Activated T-cell treated with anti-CD3 and anti-CD28 coated beads for 48 hours (primary cell): ENCODE measurements at regions not wholly inside any gene's neighbourhood (a gene's known extent, or its start where the extent isn't known, plus 50 kb on each side); places are given as distances from the start of the nearest gene placed in this dataset.
"Not testable (repeated sequence)": the region's sequence is repeated elsewhere in the genome, so short reads cannot be mapped to it uniquely, and the experiment has no call there.

Experiments used
- DNase-seq: peaks from one replicate; pipeline ENCODE4 v3.0.0-alpha.2; 2020; ENCODE audit warnings: low read depth

DNA sequence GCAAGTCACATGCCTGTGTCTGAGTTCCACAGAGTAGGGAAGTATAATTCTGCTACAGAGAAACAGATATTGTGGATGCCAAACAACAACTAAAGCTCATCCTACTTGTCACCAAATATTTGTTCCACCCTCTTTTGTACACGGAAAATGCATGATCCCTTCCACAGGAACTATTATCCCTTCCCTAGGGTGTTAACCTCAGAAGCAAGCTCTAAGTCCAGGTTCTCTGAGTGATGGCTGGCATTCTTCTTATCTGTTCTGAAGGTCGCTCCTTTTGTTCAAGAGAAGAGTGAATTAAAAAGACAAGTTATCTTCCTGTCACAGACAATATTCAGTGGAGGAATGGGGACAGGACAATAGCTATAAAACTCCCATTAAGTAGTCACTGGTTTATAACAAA lies 460.1 kb upstream of the GCFC2 start:
- DNase-seq, result no peak

DNA sequence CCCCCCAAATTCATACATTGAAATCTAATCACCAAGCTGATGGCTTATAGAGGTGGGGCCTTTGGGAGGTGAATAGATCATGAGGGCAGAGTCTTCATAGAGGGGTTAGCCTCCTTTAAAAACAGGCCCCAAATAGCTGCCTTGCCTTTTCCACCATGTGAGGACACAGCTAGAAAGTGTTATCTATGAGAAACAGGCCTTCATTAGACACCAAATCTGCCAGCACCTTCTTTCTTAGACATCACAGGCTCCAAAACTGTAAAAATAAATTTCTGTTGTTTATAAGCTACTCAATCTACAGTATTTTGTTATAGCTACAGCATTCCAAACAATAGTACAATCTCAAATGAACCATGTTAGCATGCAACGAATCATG lies 459.3 kb upstream of the GCFC2 start:
- DNase-seq, result no peak

DNA sequence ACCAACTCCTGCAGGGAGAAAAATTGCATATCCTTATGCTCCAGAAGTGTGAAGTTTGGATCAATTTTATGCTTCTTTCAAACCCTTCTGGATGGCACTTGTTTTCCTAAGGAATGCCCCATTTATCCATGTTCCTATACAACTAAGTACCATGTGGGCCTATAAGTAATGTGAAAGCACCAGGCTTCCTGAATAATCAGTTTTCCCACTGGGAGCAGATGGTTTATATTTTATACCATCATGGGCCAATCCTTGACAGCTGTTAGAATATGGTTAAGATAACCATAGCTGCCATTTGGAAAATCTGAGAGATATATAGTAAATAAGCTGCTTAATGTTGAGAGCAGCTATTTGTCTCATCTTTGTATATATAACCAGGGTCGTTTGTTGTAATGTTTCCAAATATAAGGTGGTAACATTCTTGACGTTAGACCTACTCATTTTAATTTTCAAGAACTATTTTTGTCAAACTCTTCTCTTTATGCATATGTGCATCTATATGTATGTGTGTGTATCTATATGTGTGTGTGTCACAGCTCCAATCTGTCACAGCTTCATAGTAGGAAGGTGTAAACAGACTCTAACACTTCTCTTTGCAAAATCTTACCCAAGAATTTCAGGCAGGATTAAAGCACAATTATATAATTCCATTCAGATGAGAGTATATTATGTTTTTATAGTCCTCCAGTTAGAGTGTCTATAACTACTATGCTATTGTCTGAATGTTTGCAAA lies 458.7 kb upstream of the GCFC2 start:
- no peak for DNase-seq

DNA sequence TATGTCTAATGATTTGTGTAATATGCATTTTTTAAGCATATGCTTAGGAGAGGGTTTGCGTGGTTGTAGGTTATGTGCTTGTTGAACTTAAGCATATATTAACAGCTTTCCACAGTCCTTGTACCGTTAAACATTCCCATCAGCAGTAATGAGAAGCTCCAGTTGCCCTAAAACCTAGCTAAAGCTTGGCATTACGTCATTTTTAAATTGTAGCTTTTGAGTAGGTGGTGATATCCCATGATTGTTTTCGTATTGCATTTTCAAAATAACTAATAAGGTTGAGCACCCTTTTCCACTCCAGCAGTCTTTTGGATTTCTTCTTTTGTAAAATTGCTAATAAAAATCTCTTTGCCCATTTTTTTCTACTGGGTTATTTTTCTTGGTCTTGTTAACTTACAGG lies 453.1 kb upstream of the GCFC2 start:
- DNase-seq, result no peak

DNA sequence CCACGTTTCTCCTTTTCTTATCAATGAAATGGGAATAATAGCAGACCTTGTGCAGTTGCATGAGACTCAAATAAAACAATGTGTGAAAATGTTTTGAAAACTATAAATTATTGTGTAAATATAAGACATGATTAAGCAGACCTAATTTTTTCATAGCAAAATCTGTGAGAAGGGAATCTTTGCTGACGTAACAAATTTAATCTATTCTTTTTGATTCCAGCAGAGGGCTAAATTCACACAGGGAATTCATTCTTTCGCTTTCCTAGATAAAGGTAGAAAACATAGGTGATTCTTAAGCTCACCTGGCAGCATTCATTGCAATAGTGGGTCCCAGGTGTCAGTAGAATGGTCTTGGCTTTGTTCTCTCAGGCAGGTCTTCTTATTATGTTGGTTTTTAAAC lies 450.0 kb upstream of the GCFC2 start:
- DNase-seq, result no peak

DNA sequence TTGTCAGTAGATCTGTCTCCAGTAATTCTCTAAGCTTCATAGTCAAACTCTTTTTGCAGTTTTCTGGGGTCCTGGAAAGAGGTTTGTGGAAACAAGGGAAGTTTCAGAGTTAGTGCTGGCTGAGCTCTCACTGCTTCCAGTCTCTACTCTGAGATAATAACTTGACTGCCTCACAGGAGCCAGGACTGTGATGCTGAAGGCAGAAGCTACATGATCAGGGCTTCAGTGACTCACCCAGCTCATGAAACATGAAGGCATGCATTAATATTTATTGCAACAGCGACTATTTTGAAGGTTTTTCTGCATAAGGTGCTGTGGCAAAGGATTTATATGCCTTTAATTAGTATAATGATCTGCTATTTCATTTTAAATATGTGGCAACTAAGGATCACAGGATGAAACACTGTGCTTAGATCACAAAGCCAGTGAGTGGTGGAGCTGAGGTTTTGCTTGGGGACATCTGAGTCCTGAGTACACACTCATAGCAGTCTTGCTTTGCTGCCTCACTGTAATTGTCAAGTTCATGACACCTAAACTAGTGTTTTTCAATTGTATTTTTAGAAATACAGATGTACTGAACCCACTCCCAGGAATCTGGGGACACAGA lies 448.4 kb upstream of the GCFC2 start:
- no peak for DNase-seq

DNA sequence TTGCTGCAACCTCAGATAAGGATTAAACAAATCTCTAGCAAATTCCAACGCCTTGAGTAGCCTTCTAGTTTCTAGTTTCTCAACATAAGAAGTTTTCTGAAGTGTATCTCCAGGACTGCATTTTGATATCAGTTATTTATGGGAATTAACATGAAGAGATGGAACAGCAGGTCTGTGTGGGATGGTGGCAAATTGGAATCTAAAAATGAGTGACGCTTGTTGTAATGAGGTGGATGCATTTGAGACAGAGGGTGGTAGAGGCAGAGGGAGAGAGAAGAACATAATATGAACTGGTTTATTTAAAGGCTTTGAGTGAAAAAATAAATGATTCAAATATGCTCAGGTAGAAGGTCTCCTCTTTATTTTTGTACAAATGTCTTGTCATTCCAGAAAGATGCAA lies 446.8 kb upstream of the GCFC2 start:
- DNase-seq, result no peak

DNA sequence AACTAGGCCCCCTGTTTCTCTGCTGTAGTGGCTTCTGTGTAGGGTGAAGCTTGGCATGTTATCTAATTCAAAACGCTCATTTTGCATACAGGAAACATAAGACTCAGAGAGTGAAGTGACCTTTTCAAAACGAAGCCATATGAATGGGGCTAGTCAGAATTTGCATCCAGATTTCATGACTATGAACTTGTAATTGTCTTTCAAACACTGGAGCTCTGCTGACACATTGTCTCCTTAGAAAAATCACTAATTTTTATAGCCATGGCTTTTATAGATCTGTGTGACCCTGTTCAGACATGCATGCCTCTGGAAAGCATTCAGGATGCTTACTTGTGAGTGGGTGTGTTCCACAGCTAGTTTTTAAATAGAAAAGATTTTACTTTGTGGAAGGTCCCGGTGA lies 444.3 kb upstream of the GCFC2 start:
- no peak for DNase-seq

DNA sequence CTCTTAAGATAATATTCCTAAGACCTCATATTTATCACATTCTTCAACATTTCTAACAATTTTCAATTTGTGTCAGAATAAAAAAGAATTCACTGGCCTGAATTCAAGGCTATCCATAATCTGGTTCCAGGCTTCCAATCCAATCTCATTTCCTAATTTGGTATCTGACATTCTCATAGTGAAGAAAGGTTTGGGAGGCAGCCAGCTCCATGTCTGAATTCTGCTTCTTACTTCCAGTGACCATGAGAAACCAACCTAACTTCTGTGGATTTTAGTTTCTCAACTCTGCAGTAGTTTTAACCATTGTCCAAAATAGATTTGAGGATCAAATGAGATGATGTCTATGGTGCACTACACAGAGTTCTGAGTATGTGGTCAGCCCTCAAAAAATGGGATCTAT lies 439.1 kb upstream of the GCFC2 start:
- DNase-seq, result no peak

DNA sequence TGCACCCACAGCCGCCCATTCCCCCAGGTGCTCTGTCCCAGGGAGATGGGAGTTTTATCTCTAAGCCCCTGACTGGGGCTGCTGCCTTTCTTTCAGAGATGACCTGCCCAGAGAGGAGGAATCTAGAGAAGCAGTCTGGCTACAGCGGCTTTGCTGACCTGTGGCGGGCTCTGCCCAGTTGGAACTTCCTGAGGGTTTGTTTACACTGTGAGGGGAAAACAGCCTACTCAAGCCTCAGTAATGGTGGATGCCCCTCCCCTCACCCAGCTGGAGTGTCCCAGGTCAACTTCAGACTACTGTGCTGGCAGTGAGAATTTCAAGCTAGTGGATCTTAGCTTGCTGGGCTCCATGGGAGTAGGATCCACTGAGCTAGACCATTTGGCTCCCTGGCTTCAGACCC lies 428.6 kb upstream of the GCFC2 start:
- not testable (repeated sequence) for DNase-seq

DNA sequence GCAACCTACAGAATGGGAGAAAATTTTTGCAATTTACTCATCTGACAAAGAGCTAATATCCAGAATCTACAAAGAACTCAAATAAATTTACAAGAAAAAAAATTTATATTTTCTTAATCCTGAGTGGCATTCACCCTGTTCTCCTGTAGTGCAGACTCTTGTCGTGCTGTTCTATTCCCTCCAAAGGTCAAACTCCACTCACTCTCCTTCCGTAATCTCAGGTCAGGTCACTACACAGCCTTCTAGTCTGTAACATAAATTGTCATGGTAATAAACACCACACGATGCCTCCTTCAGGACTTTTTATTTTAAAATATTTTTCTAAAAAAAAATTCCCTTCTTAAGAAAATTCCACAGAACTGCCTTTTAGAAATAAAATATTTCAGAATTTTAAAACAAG lies 417.9 kb upstream of the GCFC2 start:
- no peak for DNase-seq

DNA sequence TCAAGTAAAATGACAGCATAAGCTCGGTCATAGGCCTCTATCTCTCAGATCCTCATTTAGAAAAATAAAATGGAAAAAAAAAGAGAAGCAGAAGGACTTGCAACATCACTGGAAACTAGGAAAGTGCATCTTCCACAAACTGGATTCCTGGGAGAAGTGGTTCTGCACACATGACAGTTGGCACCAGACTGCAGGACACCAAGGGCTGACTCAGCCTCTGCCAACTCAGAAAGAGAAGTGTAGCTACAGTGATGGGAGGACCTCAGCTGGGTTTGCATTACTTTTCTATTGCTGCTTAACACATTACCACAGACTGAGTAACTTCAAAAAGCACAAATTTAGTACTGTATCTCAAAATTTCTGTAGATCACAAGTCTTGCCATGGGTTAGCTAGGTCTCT lies 409.5 kb upstream of the GCFC2 start:
- no peak for DNase-seq

DNA sequence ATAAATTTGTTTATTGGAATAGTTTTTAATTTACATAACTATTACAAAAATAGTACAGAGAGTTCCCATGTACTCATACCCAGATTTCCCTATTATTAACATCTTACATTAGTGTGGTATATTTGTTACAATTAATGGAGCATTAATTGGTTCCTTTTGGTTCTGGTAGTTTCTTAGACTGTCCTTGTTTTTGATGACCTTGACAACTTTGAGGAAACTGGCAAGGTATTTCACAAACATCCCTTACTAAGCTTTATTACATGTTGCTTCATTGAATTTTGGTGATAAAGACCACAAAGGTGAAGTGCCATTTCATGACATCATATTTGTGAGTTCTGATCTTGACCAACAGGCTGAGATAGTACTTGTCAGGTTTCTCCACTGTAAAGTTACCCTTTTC lies 379.0 kb upstream of the GCFC2 start:
- no peak for DNase-seq

DNA sequence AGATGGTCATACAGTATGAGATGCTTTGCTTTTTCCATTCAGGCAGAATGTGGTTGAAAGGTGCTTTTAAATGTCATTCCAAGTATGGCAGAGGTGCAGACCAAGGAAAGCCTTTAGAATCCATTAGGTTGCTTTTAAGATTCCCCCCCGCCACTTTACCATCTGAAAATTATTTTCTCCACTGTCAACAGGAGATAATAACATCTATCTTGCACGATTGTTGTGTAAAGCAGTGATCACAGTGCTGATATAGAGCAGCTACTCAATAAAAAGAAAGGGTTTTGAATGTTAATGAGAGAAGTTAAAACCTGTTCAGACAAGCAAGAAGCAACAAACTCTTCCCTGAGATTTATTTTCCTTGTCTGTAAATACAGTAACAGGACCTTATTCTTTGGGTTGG lies 372.5 kb upstream of the GCFC2 start:
- DNase-seq, result no peak

DNA sequence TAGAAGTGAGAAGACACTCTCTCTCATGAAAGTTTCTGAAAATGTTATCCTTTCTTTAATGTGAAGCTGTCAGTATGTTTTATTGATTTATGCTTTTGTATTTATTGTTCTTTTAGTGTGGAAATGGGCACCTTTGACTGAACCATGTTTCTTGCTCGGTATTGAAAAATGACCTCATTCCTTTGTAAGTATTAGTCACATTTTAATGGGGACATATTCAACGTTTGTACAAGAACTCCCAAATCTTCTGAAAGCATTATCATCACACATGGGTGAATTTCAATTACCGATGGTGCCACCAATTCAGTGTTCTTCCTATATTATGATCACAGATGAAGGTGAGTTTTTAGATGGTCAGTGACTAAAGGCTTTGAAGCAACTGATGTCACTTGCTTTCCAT lies 371.8 kb upstream of the GCFC2 start:
- no peak for DNase-seq

DNA sequence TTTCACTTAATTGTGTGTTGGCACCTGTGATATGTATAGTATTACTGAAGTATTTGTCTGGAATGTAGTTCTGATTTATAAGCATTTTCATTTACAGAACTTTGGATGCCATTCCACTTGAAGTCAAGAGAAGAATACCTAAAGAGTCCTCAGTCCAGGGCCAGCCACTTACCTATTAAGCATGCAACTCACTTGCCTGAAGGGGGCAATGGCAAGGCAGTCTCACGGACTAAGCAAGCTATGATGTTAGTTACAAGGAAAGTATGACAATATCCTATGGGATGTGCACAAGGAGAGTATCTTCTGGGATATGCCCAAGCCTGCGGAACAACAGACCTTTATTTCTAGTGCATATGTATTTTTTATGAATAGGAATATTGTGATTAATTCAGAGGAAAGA lies 369.4 kb upstream of the GCFC2 start:
- no peak for DNase-seq

DNA sequence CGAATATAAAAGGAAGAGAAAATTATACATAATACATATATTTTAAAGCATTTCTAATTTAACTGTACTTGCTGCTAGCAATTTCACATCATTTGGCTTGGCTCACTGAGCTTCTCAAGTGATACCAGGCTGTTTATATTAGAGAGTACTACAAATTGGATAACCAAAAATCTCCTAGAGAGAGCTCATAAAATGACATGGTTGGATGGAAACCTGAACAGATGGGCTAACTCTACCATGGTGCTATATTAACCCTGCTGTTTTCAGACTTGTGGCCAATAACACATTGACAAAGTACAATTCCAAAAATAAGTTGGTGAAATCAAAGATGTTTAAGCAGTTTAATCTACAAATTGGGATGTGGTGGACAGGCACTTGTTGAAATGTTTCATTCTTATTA lies 364.4 kb upstream of the GCFC2 start:
- no peak for DNase-seq

DNA sequence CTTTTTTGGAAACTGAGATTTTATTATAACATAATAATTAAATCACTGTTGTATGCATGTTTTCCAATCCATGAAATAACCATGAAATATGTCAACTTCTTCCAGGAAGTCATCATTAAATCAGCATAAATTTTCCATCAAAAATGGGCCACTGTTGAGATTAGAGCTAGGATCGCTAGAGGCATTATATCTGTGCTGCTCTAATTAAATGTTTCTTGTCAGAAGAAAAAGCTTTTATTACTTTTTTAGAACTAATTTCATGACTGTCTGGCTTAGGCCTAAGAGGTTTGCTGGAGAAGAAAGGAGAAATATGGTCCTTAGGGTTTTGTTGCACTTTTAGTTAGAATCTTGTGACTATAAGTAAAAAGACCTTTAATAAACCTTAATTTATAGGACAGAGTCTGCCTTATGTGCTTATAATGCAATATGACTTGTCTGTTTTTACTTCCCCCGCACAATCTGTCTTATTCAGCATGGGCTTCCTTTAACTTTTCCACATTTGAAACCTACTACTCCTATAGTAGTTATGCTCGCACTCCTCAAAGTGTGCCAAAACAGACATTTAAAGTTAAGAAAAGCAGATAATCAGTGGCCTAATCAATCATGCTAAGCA lies 363.4 kb upstream of the GCFC2 start:
- DNase-seq, result no peak

DNA sequence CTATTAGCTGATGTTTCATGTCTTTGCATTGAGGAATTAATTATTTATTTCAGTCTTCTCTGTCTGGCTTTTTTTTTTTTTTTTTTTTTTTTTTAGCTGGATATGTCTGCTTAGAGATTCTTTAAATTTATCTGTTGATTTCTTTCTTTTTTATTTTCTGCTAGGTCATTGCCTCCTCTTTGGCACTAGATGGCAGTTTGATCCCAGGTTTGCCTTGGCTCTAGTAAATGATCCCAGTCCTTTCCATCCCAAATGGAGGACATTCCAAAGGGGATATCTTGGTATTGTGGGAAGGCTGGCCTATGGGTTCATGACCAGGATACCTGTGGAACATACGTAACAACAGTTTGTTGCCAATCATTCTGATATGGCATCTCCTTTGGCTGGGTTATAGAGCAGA lies 339.5 kb upstream of the GCFC2 start:
- no peak for DNase-seq

DNA sequence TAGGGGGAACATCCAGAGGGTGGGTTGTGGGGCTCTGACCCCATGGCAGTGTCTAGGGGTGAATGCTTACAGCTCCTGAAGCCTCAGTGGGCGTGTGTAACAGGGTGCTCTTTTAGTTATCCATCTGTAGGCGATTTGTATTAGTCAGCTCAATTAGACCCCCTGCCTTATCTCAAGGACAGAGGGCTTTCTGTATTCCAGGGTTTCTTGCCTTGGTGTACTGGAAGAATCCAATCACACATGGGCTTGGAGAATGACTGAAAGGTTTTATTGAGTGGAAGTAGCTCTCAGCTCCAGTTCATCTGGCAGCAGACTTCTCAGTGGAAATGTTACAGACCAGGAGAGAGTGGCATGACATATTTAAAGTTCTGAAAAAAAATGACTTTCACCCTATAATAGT lies 334.0 kb upstream of the GCFC2 start:
- no peak for DNase-seq

DNA sequence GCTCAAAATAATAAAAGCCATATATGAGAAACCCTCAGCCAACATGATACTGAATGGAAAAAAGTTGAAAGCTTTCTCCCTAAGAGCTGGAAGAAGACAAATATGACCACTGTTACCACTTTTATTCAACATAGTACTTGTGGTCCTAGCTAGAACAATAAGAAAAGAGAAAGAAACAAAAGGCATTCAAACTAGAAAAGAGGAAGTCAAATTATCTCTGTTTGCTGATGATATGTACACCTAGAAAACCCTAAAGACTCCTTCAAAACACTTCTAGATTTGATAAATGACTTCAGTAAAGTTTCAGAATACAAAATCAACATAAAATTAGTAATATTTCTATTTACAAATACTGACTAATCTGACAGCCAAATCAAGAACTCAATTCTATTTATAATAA lies 328.8 kb upstream of the GCFC2 start:
- DNase-seq, result no peak

DNA sequence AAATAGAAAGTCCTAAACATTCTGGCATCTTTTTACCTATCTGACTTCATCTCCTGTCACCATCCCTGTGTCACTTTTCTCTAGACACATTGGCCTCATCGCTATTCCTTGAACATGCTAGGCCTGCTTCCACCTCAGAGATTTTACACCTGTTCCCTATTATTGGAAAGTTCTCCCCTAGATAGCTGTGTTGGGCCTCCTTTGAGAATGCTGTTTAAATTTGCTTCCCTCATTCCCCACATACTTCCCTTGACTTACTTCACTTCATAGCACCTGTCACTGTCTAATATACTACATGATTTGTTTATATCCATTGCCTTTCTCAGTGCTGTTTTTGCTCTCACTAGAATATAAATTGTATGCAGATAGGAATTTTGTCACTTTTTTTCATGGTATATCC lies 317.0 kb upstream of the GCFC2 start:
- DNase-seq, result no peak

DNA sequence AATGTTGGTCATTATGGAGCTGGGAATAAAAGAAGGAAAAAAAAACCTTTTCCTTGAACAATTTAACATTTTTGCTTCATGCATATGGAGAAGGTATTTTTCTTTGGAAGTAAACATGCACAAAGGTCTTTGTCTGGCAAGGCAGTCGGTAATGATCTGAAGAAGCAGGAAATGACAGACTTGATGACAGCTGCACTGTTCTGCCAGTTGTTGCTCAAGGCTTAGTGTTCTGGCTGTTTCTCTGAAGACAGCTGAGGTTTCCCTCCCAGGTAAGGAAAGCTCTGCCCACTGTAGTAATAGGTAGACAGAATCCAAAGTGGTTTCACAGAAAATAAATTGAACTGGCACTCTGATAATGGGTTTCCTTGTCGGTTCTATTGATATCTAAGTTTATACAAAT lies 308.4 kb upstream of the GCFC2 start:
- DNase-seq, result no peak

DNA sequence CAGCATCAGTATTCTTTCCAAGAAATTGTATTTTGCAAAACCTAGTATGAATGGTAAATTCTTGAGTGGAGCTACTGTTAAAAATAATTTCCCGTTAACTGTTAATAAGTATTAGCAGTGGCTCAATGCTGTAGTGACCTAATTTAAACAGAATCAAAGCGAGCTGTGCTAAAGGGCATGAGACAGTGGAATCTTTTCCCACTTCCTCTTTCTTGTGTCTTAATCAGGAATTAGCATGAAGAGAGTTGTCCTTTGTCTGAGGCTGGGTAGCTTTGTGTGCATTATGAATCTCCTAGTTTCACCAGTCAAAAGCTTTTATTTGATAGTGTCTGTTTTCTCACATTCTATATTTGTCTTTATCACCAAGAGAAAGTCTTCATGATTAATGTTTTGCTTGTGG lies 298.8 kb upstream of the GCFC2 start:
- DNase-seq, result no peak
